Mesothelial cell of epicardium (in vitro differentiated cells): ENCODE measurements at regions not wholly inside any gene's neighbourhood (a gene's known extent, or its start where the extent isn't known, plus 50 kb on each side); places are given as distances from the start of the nearest gene placed in this dataset.
"Not testable (repeated sequence)": the region's sequence is repeated elsewhere in the genome, so short reads cannot be mapped to it uniquely, and the experiment has no call there.

Experiments
- DNase-seq, 2 experiments: peaks; one replicate each; pipeline ENCODE4 v3.0.0; 2021; ENCODE audit warnings: low spot score in 2 of 2; ENCODE audit not compliant: unreplicated experiment in 2 of 2
- H3K27ac Mint-ChIP-seq: 2 replicates; pipeline ENCODE4 v1.8.0; 2021; ENCODE audit warnings: mixed read lengths
- H3K27me3 Mint-ChIP-seq: 2 replicates; pipeline ENCODE4 v1.8.0; 2021; ENCODE audit warnings: low read depth, mixed read lengths
- H3K36me3 Mint-ChIP-seq: 2 replicates; pipeline ENCODE4 v1.8.0; 2021; ENCODE audit warnings: mixed read lengths
- H3K4me1 Mint-ChIP-seq: 2 replicates; pipeline ENCODE4 v1.8.0; 2021; ENCODE audit warnings: mixed read lengths
- H3K4me3 Mint-ChIP-seq: 2 replicates; pipeline ENCODE4 v1.8.0; 2021; ENCODE audit warnings: mild to moderate bottlenecking, moderate library complexity, mixed read lengths
- H3K9me3 Mint-ChIP-seq: 2 replicates; pipeline ENCODE4 v1.8.0; 2021; ENCODE audit warnings: mixed read lengths
- CTCF ChIP-seq: fragments of 200-600 bp; sonication (generic); IDR thresholded peaks from one replicate; pipeline ENCODE4 v1.5.0; 2021; ENCODE audit warnings: antibody characterized with exemption; ENCODE audit not compliant: unreplicated experiment

GRCh38 chr6:111925296-111925695 is 52.0 kb upstream of the FYN start:
- Mint-ChIP-seq H3K27me3 (peaks cover 10% of the 10 kb centered on the region), H3K4me1 (peaks cover 22% of the 10 kb centered on the region), H3K4me3 (no peak overlapping the region), H3K36me3 (no peaks in the 10 kb centered on the region), H3K9me3 (no peaks in the 10 kb centered on the region), H3K27ac (no peak overlapping the region)
- no peak for TF ChIP-seq CTCF
- DNase-seq: no peak

GRCh38 chr6:111926731-111927302 is 53.6 kb upstream of the FYN start:
- no peak for TF ChIP-seq CTCF

GRCh38 chr6:111927321-111927720 is 54.1 kb upstream of the FYN start:
- no peak for DNase-seq
- Mint-ChIP-seq H3K4me3 (no peak overlapping the region), H3K27ac (no peak overlapping the region), H3K36me3 (peaks cover 8% of the 10 kb centered on the region), H3K27me3 (peaks cover 6% of the 10 kb centered on the region), H3K9me3 (peaks cover 14% of the 10 kb centered on the region), H3K4me1 (peaks cover 20% of the 10 kb centered on the region)
- TF ChIP-seq CTCF: no peak

More at GRCh38 chr6:111926731-111927302, 53.6 kb upstream of the FYN start:
- Mint-ChIP-seq H3K36me3 (peaks cover 4% of the 10 kb centered on the region), H3K27me3 (peaks cover 6% of the 10 kb centered on the region), H3K27ac (no peak overlapping the region), H3K4me3 (no peak overlapping the region), H3K4me1 (peaks cover 22% of the 10 kb centered on the region), H3K9me3 (peaks cover 9% of the 10 kb centered on the region)
- no peak for DNase-seq

- Mint-ChIP-seq H3K4me3 (no peak overlapping the region), H3K27ac (no peak overlapping the region), H3K27me3 (peaks cover 6% of the 10 kb centered on the region), H3K36me3 (peaks cover 10% of the 10 kb centered on the region), H3K9me3 (peaks cover 21% of the 10 kb centered on the region), H3K4me1 (peaks cover 12% of the 10 kb centered on the region)
- TF ChIP-seq CTCF: no peak
- DNase-seq: no peak
Measured at GRCh38 chr6:111928139-111928538, 54.9 kb upstream of the FYN start.

GRCh38 chr6:111934611-111935010 is 61.4 kb upstream of the FYN start:
- H3K4me1 Mint-ChIP-seq, H3K27ac Mint-ChIP-seq, H3K27me3 Mint-ChIP-seq, H3K4me3 Mint-ChIP-seq, H3K36me3 Mint-ChIP-seq, DNase-seq: not testable (repeated sequence)
- H3K9me3 Mint-ChIP-seq: peaks cover 32% of the 10 kb centered on the region

- peaks cover 7% of the 10 kb centered on the region for H3K4me1 Mint-ChIP-seq
- peaks cover 7% of the 10 kb centered on the region for H3K36me3 Mint-ChIP-seq
- H3K4me3 Mint-ChIP-seq: no peak overlapping the region
- DNase-seq: no peak
- no peaks in the 10 kb centered on the region for H3K27me3 Mint-ChIP-seq
- no peak for TF ChIP-seq CTCF
- peaks cover 24% of the 10 kb centered on the region for H3K9me3 Mint-ChIP-seq
- no peak overlapping the region for H3K27ac Mint-ChIP-seq
Measured at GRCh38 chr6:111936718-111937117, 63.5 kb upstream of the FYN start.
